ENCODE measurements at regions not wholly inside any gene's neighbourhood (a gene's known extent, or its start where the extent isn't known, plus 50 kb on each side); places are given as distances from the start of the nearest gene placed in this dataset.

DNA sequence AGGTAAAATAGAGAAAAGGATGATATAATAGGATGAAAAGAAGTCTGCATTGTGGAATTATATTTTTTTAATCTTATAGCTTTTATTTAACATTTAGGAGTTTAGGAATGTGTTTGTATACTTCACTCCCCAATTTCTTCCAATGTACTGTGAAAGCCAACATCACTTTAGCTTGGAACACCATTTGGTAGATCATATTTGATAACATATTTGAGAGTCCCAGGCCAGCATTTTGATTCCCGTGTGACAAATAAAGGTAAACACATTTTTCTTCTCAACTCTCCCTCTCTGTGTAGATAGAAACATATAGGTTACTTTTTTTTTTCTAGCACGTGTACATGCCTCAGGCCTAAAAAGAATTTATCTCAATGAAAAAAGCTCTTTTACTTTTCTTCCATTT is 1551.3 kb downstream of the CDH8 start:
- TF ChIP-seq EP300 (IDR thresholded peaks at IDR 0.05) = no peak
- TF ChIP-seq, protein P1, sequence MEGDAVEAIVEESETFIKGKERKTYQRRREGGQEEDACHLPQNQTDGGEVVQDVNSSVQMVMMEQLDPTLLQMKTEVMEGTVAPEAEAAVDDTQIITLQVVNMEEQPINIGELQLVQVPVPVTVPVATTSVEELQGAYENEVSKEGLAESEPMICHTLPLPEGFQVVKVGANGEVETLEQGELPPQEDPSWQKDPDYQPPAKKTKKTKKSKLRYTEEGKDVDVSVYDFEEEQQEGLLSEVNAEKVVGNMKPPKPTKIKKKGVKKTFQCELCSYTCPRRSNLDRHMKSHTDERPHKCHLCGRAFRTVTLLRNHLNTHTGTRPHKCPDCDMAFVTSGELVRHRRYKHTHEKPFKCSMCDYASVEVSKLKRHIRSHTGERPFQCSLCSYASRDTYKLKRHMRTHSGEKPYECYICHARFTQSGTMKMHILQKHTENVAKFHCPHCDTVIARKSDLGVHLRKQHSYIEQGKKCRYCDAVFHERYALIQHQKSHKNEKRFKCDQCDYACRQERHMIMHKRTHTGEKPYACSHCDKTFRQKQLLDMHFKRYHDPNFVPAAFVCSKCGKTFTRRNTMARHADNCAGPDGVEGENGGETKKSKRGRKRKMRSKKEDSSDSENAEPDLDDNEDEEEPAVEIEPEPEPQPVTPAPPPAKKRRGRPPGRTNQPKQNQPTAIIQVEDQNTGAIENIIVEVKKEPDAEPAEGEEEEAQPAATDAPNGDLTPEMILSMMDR (IDR thresholded peaks at IDR 0.05) = no peak

All from stomach (tissue), 4 donors.